ENCODE measurements at regions not wholly inside any gene's neighbourhood (a gene's known extent, or its start where the extent isn't known, plus 50 kb on each side); places are given as distances from the start of the nearest gene placed in this dataset.

- H3K27ac ChIP-seq = no peak overlapping the region
- no peak for DNase-seq (ENCODE audit: low read depth, low spot score)
Measured at GRCh38 chr2:133713049-133713580, 144.9 kb upstream of the NCKAP5 start.

GRCh38 chr2:133716166-133716565 lies 147.9 kb upstream of the NCKAP5 start:
- H3K27ac ChIP-seq = no peak overlapping the region
- DNase-seq (ENCODE audit: low read depth, low spot score) = no peak

GRCh38 chr2:133717497-133717896 lies 149.2 kb upstream of the NCKAP5 start:
- DNase-seq (ENCODE audit: low read depth, low spot score) = no peak

GRCh38 chr2:133718688-133719201 lies 150.5 kb upstream of the NCKAP5 start:
- peak; percentile 14 for DNase-seq (ENCODE audit: low read depth, low spot score)
- no peak overlapping the region for H3K27ac ChIP-seq

More at GRCh38 chr2:133717497-133717896, 149.2 kb upstream of the NCKAP5 start:
- no peak overlapping the region for H3K27ac ChIP-seq

- no peak for DNase-seq (ENCODE audit: low read depth, low spot score)
- no peak overlapping the region for H3K27ac ChIP-seq
Measured at GRCh38 chr2:133720429-133720828, 152.2 kb upstream of the NCKAP5 start.

GRCh38 chr2:133721118-133721517 lies 152.9 kb upstream of the NCKAP5 start:
- no peak for DNase-seq (ENCODE audit: low read depth, low spot score)
- no peak overlapping the region for H3K27ac ChIP-seq

GRCh38 chr2:133723133-133723532 lies 154.9 kb upstream of the NCKAP5 start:
- DNase-seq (ENCODE audit: low read depth, low spot score) = no peak
- no peak overlapping the region for H3K27ac ChIP-seq

GRCh38 chr2:133726973-133727372 lies 158.7 kb upstream of the NCKAP5 start:
- DNase-seq (ENCODE audit: low read depth, low spot score) = no peak
- H3K27ac ChIP-seq = no peak overlapping the region

GRCh38 chr2:133732059-133732458 lies 163.8 kb upstream of the NCKAP5 start:
- DNase-seq (ENCODE audit: low read depth, low spot score) = no peak
- no peak overlapping the region for H3K27ac ChIP-seq

GRCh38 chr2:133732982-133733900 lies 165.0 kb upstream of the NCKAP5 start:
- H3K27ac ChIP-seq = no peak overlapping the region
- no peak for DNase-seq (ENCODE audit: low read depth, low spot score)

- H3K27ac ChIP-seq = no peak overlapping the region
- no peak for DNase-seq (ENCODE audit: low read depth, low spot score)
Measured at GRCh38 chr2:133733901-133734255, 165.6 kb upstream of the NCKAP5 start.

GRCh38 chr2:133734716-133735495 lies 166.6 kb upstream of the NCKAP5 start:
- DNase-seq (ENCODE audit: low read depth, low spot score) = no peak
- H3K27ac ChIP-seq = no peak overlapping the region

GRCh38 chr2:133736674-133737073 lies 168.4 kb upstream of the NCKAP5 start:
- no peak overlapping the region for H3K27ac ChIP-seq
- DNase-seq (ENCODE audit: low read depth, low spot score) = no peak

GRCh38 chr2:133737242-133737993 lies 169.2 kb upstream of the NCKAP5 start:
- no peak for DNase-seq (ENCODE audit: low read depth, low spot score)

GRCh38 chr2:133739039-133739438 lies 170.8 kb upstream of the NCKAP5 start:
- no peak overlapping the region for H3K27ac ChIP-seq
- DNase-seq (ENCODE audit: low read depth, low spot score) = no peak

More at GRCh38 chr2:133737242-133737993, 169.2 kb upstream of the NCKAP5 start:
- H3K27ac ChIP-seq = no peak overlapping the region

- DNase-seq (ENCODE audit: low read depth, low spot score) = no peak
- no peak overlapping the region for H3K27ac ChIP-seq
Measured at GRCh38 chr2:133740500-133740899, 172.2 kb upstream of the NCKAP5 start.

GRCh38 chr2:133748007-133748700 lies 179.9 kb upstream of the NCKAP5 start:
- no peak for DNase-seq (ENCODE audit: low read depth, low spot score)
- H3K27ac ChIP-seq = no peak overlapping the region

GRCh38 chr2:133753665-133754064 lies 185.4 kb upstream of the NCKAP5 start:
- DNase-seq (ENCODE audit: low read depth, low spot score) = no peak
- H3K27ac ChIP-seq = no peak overlapping the region

- DNase-seq (ENCODE audit: low read depth, low spot score) = no peak
- H3K27ac ChIP-seq = no peak overlapping the region
Measured at GRCh38 chr2:133755480-133756300, 187.4 kb upstream of the NCKAP5 start.
